Astrocyte (in vitro differentiated cells and primary cell): ENCODE measurements at regions not wholly inside any gene's neighbourhood (a gene's known extent, or its start where the extent isn't known, plus 50 kb on each side); places are given as distances from the start of the nearest gene placed in this dataset.

Experiments
- DNase-seq: peaks from one replicate; pipeline ENCODE4 v3.0.0-alpha.2; 2010; ENCODE audit warnings: low read depth
- FAIRE-seq: peaks from 2 replicates; lab custom pipeline; 2011; peaks lifted over from hg19 to GRCh38; lab: Jason Lieb, UNC
- H2AFZ ChIP-seq: 2 replicates; pipeline ENCODE4 v1.6.0; 2012; ENCODE audit warnings: low read depth, low read length, inconsistent platforms
- H3K27ac ChIP-seq: 2 replicates; pipeline ENCODE4 v1.5.1; 2011; ENCODE audit warnings: low read depth, low read length, inconsistent platforms
- H3K27me3 ChIP-seq: 2 replicates; pipeline ENCODE4 v1.6.0; 2011; ENCODE audit warnings: low read length, inconsistent platforms; ENCODE audit not compliant: insufficient read depth
- H3K36me3 ChIP-seq: 2 replicates; pipeline ENCODE4 v1.5.1; 2011; ENCODE audit warnings: low read length, inconsistent platforms; ENCODE audit not compliant: insufficient read depth
- H3K4me1 ChIP-seq: 2 replicates; pipeline ENCODE4 v1.5.1; 2011; ENCODE audit warnings: low read length, inconsistent platforms; ENCODE audit not compliant: insufficient read depth
- H3K4me2 ChIP-seq: 2 replicates; pipeline ENCODE4 v1.6.0; 2012; ENCODE audit warnings: low read length, inconsistent platforms
- H3K4me3 ChIP-seq: 2 replicates; pipeline ENCODE4 v1.5.1; 2011; ENCODE audit warnings: low read depth, mild to moderate bottlenecking, low read length, inconsistent platforms; ENCODE audit not compliant: insufficient read depth
- H3K79me2 ChIP-seq: 2 replicates; pipeline ENCODE4 v1.6.0; 2012; ENCODE audit warnings: mild to moderate bottlenecking, low read length, inconsistent platforms; ENCODE audit not compliant: insufficient read depth
- H3K9ac ChIP-seq: 2 replicates; pipeline ENCODE4 v1.6.0; 2012; ENCODE audit warnings: mild to moderate bottlenecking, low read length, inconsistent platforms
- H3K9me3 ChIP-seq: 2 replicates; pipeline ENCODE4 v1.5.1; 2012; ENCODE audit warnings: low read depth, mild to moderate bottlenecking, low read length, inconsistent platforms; ENCODE audit not compliant: insufficient read depth
- H4K20me1 ChIP-seq: 2 replicates; pipeline ENCODE4 v1.6.0; 2012; ENCODE audit warnings: low read length, inconsistent platforms; ENCODE audit not compliant: insufficient read depth
- H3K27ac Mint-ChIP-seq: one replicate; pipeline ENCODE4 v1.8.0; 2021; ENCODE audit warnings: mild to moderate bottlenecking, mixed read lengths; ENCODE audit not compliant: unreplicated experiment
- H3K27me3 Mint-ChIP-seq: one replicate; pipeline ENCODE4 v1.8.0; 2021; ENCODE audit warnings: low read depth, mixed read lengths; ENCODE audit not compliant: unreplicated experiment
- H3K36me3 Mint-ChIP-seq: one replicate; pipeline ENCODE4 v1.8.0; 2021; ENCODE audit warnings: low read depth, mixed read lengths; ENCODE audit not compliant: unreplicated experiment
- H3K4me1 Mint-ChIP-seq: one replicate; pipeline ENCODE4 v1.8.0; 2021; ENCODE audit warnings: low read depth, mixed read lengths; ENCODE audit not compliant: unreplicated experiment
- H3K4me3 Mint-ChIP-seq: one replicate; pipeline ENCODE4 v1.8.0; 2021; ENCODE audit warnings: mild to moderate bottlenecking, moderate library complexity, mixed read lengths; ENCODE audit not compliant: unreplicated experiment
- H3K9me3 Mint-ChIP-seq: one replicate; pipeline ENCODE4 v1.8.0; 2021; ENCODE audit warnings: mild to moderate bottlenecking, mixed read lengths; ENCODE audit not compliant: unreplicated experiment
- EZH2 ChIP-seq: IDR thresholded peaks from 2 replicates; pipeline ENCODE4 v1.6.1; 2012; ENCODE audit warnings: mild to moderate bottlenecking, low read length, inconsistent platforms; ENCODE audit not compliant: insufficient read depth
- TF ChIP-seq, protein P1 (sequence below): IDR thresholded peaks from 2 replicates; pipeline ENCODE4 v1.5.1; 2011; ENCODE audit warnings: low read depth, mild to moderate bottlenecking, inconsistent platforms, low read length, moderate library complexity; ENCODE audit not compliant: insufficient read depth

DNA sequence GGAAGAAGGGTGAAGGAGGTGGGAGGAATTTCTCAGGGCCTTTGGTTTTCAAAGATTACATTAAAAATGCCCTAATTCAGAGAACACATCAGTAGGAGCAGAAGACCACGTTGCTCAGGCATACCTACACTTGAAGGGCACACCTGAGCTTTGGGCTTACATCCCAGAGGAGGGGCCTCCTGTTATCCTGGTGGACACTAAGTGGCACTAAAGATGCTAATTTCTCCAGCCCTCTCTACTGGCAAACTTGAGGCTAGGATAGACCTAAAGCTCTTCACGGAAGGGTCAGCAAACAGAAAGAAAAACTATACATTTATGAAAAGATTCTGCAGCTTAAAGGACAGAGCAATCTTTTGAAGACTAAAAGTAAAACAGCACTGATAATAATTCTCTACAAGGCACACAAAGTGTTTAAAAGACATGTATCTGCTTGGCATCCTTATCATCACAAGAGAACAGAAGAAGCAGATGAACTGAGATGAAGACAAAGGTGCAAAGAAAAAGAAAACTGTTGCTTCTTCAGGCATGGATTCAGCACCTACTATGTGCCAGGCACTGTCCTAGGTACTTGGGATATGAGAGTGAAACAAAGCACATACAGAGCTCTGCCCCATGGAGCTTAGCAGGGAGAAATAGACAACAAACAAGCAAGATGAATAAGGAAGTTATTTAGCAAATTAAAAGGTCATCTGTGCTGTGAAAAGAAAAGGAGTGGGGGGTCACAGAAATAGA is 137.5 kb downstream of the NUAK1 start:
- TF ChIP-seq, protein P1, sequence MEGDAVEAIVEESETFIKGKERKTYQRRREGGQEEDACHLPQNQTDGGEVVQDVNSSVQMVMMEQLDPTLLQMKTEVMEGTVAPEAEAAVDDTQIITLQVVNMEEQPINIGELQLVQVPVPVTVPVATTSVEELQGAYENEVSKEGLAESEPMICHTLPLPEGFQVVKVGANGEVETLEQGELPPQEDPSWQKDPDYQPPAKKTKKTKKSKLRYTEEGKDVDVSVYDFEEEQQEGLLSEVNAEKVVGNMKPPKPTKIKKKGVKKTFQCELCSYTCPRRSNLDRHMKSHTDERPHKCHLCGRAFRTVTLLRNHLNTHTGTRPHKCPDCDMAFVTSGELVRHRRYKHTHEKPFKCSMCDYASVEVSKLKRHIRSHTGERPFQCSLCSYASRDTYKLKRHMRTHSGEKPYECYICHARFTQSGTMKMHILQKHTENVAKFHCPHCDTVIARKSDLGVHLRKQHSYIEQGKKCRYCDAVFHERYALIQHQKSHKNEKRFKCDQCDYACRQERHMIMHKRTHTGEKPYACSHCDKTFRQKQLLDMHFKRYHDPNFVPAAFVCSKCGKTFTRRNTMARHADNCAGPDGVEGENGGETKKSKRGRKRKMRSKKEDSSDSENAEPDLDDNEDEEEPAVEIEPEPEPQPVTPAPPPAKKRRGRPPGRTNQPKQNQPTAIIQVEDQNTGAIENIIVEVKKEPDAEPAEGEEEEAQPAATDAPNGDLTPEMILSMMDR: no peak
- no peak for TF ChIP-seq EZH2
- no peak overlapping the region for H3K4me2 ChIP-seq
- no peak overlapping the region for H3K9ac ChIP-seq
- H3K27me3 Mint-ChIP-seq: no peaks in the 10 kb centered on the region
- DNase-seq (no peak), FAIRE-seq (no peak)
- no peaks in the 10 kb centered on the region for H3K36me3 ChIP-seq
- peaks cover 2% of the 10 kb centered on the region for H3K36me3 Mint-ChIP-seq
- no peaks in the 10 kb centered on the region for H3K9me3 ChIP-seq
- no peak overlapping the region for H3K27ac ChIP-seq
- H3K27ac Mint-ChIP-seq: no peak overlapping the region
- H3K4me1 Mint-ChIP-seq: peaks cover 26% of the 10 kb centered on the region
- no peak overlapping the region for H3K4me3 Mint-ChIP-seq
- H3K4me3 ChIP-seq: no peak overlapping the region
- H3K27me3 ChIP-seq: no peaks in the 10 kb centered on the region
- no peak overlapping the region for H2AFZ ChIP-seq
- H3K79me2 ChIP-seq: no peaks in the 10 kb centered on the region
- peaks cover 9% of the 10 kb centered on the region for H3K9me3 Mint-ChIP-seq
- H4K20me1 ChIP-seq: no peaks in the 10 kb centered on the region
- no peaks in the 10 kb centered on the region for H3K4me1 ChIP-seq

DNA sequence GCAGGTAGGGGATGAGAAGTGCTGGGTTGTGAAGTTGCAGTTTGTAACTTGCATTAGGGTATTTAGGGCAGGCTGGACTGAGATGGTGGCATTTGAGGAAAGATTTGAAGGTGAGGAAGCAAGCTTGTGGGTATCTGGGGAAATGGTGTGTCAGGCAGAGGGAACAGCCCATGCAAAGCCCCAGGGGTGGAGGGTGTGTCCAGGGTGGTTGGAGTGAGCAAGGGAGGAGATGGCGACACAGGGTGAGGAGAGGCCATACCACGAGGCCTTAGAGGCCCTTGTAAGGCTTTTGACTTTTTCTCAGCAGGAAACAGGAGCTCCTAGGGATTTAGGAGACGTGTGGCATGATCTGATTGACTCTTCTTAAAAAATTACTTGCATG is 136.9 kb downstream of the NUAK1 start:
- DNase-seq: no peak
- no peaks in the 10 kb centered on the region for H4K20me1 ChIP-seq
- H3K4me2 ChIP-seq: no peak overlapping the region
- peaks cover 2% of the 10 kb centered on the region for H3K36me3 Mint-ChIP-seq
- no peak overlapping the region for H3K9ac ChIP-seq
- no peak overlapping the region for H3K27ac ChIP-seq
- no peak overlapping the region for H3K4me3 ChIP-seq
- H3K4me1 ChIP-seq: no peaks in the 10 kb centered on the region
- H3K9me3 ChIP-seq: no peaks in the 10 kb centered on the region
- H3K4me3 Mint-ChIP-seq: no peak overlapping the region
- TF ChIP-seq EZH2: no peak
- TF ChIP-seq, protein P1: no peak
- H3K27ac Mint-ChIP-seq: no peak overlapping the region
- H3K4me1 Mint-ChIP-seq: peaks cover 31% of the 10 kb centered on the region
- peaks cover 9% of the 10 kb centered on the region for H3K9me3 Mint-ChIP-seq
- H3K27me3 Mint-ChIP-seq: no peaks in the 10 kb centered on the region
- no peaks in the 10 kb centered on the region for H3K27me3 ChIP-seq
- no peaks in the 10 kb centered on the region for H3K36me3 ChIP-seq
- H3K79me2 ChIP-seq: no peaks in the 10 kb centered on the region
- FAIRE-seq: no peak
- no peak overlapping the region for H2AFZ ChIP-seq

DNA sequence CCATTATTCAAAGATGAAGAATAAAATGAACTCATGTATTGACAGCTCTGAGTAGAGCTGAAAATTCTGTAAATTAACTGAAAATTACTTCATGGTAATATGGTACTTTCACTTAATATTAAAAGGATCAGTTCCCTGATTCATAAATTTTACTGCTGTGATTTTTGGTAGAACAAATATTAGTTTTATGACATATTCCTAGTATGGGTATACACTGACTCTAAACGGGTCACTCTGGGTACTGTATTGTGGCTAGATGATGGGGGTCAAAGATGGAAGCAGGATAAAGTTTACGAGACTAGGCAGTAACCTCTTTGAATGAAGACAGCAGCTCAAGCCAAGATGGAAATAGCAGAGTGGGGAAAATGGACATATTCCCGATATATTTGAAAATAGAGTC is 135.5 kb downstream of the NUAK1 start:
- Histone ChIP-seq H3K9ac (no peak overlapping the region), H3K27ac (no peak overlapping the region), H3K4me1 (no peaks in the 10 kb centered on the region), H3K36me3 (no peaks in the 10 kb centered on the region), H3K4me3 (no peak overlapping the region), H3K4me2 (no peak overlapping the region), H3K9me3 (no peaks in the 10 kb centered on the region), H2AFZ (no peak overlapping the region), H3K79me2 (no peaks in the 10 kb centered on the region), H3K27me3 (no peaks in the 10 kb centered on the region), H4K20me1 (no peaks in the 10 kb centered on the region)
- H3K36me3 Mint-ChIP-seq: peaks cover 2% of the 10 kb centered on the region
- FAIRE-seq (no peak), DNase-seq (no peak)
- H3K9me3 Mint-ChIP-seq: peaks cover 8% of the 10 kb centered on the region
- TF ChIP-seq EZH2: no peak
- TF ChIP-seq, protein P1: no peak
- H3K27ac Mint-ChIP-seq: no peak overlapping the region
- no peak overlapping the region for H3K4me3 Mint-ChIP-seq
- peaks cover 35% of the 10 kb centered on the region for H3K4me1 Mint-ChIP-seq
- no peaks in the 10 kb centered on the region for H3K27me3 Mint-ChIP-seq
